ENCODE measurements at regions not wholly inside any gene's neighbourhood (a gene's known extent, or its start where the extent isn't known, plus 50 kb on each side); places are given as distances from the start of the nearest gene placed in this dataset.

DNA sequence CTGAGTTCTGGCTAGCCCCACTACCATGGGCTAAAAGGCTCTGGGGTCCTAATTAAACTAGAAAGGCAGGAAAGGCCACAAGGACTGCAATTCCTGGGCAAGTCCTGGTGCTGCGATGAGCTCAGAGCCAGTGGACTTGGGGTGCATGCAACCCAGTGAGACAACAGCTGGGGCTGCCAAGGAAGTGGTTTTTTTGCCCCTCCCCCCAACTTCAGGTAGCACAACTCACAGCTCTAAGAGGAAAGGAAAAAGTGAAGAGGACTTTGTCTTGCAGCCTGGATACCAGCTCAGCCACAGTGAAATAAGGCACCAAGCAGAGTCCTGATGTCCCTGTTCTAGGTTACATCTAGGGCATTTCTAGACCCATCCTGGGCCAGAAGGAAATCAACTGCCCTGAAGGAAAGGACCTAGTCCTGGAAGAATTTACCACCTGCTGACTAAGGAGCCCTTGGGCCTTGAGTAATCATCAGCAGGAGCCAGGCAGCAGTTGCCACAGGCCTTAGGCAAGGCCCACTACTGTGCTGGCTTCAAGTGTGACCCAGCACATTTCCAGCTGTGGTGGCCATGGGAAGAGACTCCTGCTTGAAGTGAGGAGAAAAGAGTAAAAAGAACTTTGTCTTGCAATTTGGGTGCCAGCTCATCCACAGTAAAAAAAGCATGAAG lies 358.4 kb downstream of the BTBD3 start:
- DNase-seq (ENCODE audit: low spot score), result no peak

GRCh38 chr20:12287575-12287974 lies 369.9 kb downstream of the BTBD3 start:
- peak; percentile 77 for DNase-seq (ENCODE audit: low spot score)

GRCh38 chr20:12289465-12289864 lies 371.8 kb downstream of the BTBD3 start:
- DNase-seq (ENCODE audit: low spot score), result no peak

DNA sequence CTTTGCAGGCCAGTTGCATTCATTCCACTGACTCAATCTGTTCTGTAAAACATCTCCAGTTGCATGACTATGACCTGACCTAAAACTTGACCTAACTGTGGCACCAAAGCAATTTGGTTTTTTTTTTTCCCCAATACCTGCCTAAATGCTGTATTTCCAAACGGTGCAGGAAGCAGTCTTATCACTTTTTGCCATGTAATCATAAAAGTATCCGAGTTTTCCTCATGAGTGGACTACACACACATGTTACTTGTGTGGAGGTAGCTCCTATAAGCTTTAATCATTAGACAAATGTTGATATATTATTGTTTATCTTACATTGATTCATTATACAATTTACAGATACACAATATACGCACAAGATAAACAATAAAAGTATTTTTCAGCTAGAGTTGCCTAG lies 373.7 kb downstream of the BTBD3 start:
- no peak for DNase-seq (ENCODE audit: low spot score)

DNA sequence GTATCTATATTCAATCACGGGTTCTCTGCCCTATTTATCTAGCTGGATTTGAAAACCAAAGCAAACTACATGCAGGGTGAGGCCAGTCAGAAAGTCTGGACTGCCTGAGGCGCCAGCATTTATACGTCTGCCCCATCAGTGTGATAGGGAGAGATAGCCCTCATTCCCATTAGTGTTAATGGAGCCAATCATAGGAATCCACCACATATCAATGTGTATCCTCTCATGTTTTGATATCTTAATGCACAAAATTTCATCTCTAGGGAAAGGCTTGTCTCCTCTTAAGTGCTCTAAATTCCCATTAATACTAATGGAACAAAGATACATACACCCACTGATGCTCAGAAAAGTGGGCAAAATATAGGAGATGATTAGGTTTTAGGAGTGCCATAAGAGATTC lies 376.2 kb downstream of the BTBD3 start:
- no peak for DNase-seq (ENCODE audit: low spot score)

DNA sequence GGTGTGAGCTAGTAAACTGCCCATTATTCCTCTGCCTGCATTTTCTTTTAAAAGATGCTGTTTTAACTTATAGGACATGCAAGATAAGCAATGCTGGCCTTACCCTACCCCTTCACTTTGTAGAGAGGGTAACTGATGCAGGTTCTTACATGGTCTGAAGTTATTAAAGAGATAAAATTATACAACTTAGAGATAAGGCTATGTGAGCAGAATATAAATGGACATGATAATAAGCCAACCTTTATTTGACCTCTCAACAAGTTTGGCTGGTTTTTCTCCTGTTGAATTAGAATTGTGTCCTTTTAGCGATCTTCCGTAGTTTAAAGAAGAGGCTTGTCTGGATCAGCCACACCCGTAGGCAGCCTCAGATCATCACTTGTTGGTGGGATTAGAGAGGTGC lies 377.0 kb downstream of the BTBD3 start:
- no peak for DNase-seq (ENCODE audit: low spot score)

- DNase-seq (ENCODE audit: low spot score), result no peak
Observed at GRCh38 chr20:12305188-12305950, 387.7 kb downstream of the BTBD3 start.

- DNase-seq (ENCODE audit: low spot score), result no peak
Observed at GRCh38 chr20:12306107-12306506, 388.4 kb downstream of the BTBD3 start.

GRCh38 chr20:12311094-12311865 lies 393.6 kb downstream of the BTBD3 start:
- DNase-seq (ENCODE audit: low spot score), result no peak

DNA sequence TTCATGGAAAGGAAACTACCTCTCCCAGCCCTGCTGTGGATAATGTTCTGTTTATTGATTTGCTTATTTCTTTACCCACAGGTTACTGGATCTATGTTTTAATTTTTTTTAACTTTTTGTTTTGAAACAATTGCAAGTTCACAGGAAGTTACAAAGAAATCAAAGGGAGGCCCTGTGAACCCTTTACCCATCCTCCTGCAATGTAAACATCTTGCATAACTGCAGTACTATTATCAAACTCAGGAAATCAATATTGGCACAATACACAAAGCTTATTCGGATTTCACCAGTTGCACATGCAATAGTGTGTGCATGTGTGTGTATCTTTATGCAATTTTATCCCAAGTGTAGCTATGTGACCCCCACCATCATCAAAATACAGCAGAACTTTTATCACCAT lies 398.0 kb downstream of the BTBD3 start:
- DNase-seq (ENCODE audit: low spot score), result no peak

DNA sequence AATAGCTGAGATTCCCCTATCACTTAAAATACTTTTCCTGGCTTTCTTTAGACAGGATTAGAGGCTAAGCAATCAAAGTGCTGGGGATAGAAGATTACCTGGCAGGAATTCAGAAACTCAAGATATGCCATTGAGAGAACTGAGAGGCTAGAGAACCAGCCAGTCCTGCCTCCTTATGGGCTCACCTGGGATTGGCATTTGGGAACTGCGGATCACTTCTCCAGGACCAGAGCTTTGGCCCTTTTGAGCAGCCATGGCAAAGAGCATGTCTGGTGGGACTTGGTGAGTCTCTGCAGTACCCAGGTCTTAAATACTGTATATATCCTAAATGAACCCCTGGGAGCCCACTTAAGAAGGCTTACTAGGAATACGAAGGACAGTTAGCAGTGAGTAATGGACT lies 399.1 kb downstream of the BTBD3 start:
- DNase-seq (ENCODE audit: low spot score), result no peak

DNA sequence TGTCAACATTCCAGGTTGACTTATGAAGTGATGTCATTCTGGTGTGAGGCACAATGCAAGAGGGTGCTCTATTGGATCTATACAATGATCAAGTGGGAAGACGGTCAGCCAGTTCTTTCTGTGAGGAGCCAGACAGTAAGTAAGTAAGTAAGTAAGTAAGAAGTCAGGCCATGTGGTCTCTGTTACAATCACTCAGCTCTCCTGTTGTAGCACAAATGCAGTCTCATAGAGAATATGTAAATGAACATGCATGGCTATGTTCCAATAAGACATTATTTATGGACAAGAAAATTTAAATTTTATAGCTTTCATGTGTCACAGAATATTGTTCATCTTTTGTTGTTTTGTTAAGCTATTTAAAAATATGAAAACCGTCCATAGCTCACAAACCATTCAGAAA lies 399.7 kb downstream of the BTBD3 start:
- DNase-seq (ENCODE audit: low spot score), result no peak

DNA sequence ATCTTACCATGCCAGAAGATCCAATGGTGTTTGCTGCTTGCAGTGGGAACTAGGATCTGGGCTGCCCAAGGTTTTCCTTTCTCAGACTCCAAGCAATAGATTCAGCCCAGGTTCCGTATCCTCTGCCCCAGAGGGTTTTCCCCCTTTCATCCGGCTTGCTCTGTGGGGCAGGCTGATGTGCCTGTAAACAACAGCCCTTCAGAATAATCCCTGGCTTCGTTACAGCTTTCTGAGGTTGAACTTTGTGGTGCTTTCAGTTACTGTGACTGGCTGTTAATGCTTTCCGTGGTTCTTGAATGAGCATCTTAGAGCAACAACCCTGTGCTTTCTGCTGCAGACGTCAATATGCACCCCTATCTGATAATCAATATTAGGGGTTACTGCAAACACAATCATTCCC lies 400.4 kb downstream of the BTBD3 start:
- no peak for DNase-seq (ENCODE audit: low spot score)

DNA sequence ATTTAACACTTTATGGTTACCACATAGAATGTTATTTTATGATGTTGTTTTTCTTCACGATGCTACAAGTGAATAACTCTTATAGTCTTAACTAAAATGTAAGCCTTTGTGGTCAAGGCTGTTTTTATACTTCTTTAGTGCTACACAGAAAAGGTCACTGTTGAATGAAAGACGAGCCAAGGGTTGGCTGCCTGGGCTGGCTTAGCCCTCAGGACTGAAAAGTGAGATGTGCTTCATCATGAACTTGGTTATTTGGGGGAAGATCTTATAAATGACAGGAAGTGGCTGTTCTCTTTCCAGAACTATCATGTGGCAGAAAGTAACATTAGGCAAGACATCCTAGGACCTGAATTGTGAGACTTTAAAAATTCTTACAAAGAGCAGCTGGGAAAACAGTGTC lies 404.0 kb downstream of the BTBD3 start:
- DNase-seq (ENCODE audit: low spot score), result no peak

DNA sequence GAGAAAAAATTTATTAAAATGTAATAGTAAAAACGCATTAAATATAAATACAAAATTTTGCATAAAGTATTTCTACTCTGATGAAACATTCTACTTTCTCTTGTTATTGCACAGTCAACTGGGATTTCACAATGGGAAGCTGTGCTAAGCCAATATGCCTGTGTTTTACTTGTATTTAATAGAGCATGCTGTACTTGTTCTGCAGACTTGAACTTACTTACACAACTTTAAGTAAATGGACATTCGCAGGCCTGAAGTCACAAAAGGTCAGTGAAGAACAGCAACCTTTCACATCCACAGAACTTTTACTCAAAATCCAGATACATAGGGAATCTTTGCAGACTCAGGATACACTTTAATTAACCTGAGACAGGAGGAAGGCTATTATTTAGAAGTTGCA lies 409.5 kb downstream of the BTBD3 start:
- no peak for DNase-seq (ENCODE audit: low spot score)

- no peak for DNase-seq (ENCODE audit: low spot score)
Observed at GRCh38 chr20:12331236-12331635, 413.5 kb downstream of the BTBD3 start.

DNA sequence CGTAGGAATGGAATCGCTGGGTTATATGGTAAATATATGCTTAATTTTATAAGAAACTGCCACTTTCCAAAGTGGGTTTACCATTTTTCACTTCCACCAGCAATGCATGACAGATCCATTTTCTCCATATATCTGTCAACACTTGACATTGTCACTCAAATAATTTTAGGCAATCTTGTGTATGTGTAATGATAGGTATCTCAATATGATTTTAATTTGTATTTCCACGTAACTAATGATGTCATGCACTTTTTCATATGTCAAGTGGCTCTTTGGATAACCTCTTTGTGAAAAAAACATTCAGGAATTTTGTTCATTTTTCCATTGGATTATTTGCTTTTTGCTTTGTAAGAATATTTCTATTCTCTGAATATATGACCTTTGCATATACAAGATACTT lies 419.9 kb downstream of the BTBD3 start:
- DNase-seq (ENCODE audit: low spot score), result no peak

- no peak for DNase-seq (ENCODE audit: low spot score)
Observed at GRCh38 chr20:12345978-12346377, 428.3 kb downstream of the BTBD3 start.

- DNase-seq (ENCODE audit: low spot score), result no peak
Observed at GRCh38 chr20:12353842-12354241, 436.1 kb downstream of the BTBD3 start.

- DNase-seq (ENCODE audit: low spot score), result peak; percentile 28
Observed at GRCh38 chr20:12354725-12355124, 437.0 kb downstream of the BTBD3 start.

GRCh38 chr20:12355185-12355584 lies 437.5 kb downstream of the BTBD3 start:
- DNase-seq (ENCODE audit: low spot score), result no peak

DNA sequence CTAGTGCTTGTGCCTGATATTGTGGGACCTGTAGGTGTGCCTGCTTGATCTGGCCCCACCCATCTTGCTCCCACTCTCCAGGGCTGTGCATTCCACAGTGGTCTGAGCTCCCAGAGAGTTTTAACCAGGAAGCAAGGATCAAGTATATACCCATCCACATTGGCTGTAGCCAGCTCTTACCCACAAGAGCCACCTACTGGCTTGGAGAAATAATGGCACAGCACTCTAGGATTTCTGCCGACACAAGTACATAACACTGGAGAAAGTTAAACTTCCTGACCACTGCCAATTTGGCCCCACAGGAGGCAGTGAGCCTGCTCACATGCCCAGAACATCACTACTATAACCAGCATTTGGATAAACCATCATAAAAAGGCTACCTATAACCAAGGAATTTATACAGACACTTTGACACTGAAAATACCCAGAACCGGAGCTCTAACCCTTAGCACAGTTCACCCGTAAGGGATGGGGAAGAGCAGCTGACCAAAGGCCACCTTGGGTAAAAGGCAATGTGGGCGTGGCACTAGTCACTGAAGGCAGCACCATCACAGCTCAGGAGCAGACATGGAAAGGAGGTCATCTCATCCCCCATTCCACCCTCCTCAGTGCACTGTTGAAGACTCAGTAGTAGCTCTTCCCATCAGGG lies 440.4 kb downstream of the BTBD3 start:
- peak; percentile 36 for DNase-seq (ENCODE audit: low spot score)

Measured in HT-29 (cell line).